ENCODE measurements at regions not wholly inside any gene's neighbourhood (a gene's known extent, or its start where the extent isn't known, plus 50 kb on each side); places are given as distances from the start of the nearest gene placed in this dataset.

GRCh38 chr3:30226601-30227151 is 379.7 kb upstream of the TGFBR2 start:
- no peaks in the 10 kb centered on the region for H3K36me3 ChIP-seq
- no peak overlapping the region for H3K27ac ChIP-seq
- no peak for TF ChIP-seq Cebpa-rat (IDR thresholded peaks at IDR 0.05)
- no peaks in the 10 kb centered on the region for H3K27me3 ChIP-seq
- H3K4me1 ChIP-seq: peaks cover 6% of the 10 kb centered on the region
- H3K9me3 ChIP-seq: peaks cover 5% of the 10 kb centered on the region; the same call in 1 of the 2 replicates
- H3K4me2 ChIP-seq: no peak overlapping the region
- no peaks in the 10 kb centered on the region for H4K20me1 ChIP-seq
- H3K9ac ChIP-seq: no peak overlapping the region
- no peak overlapping the region for H3K4me3 ChIP-seq

GRCh38 chr3:30227571-30228301 is 378.7 kb upstream of the TGFBR2 start:
- no peaks in the 10 kb centered on the region for H3K4me1 ChIP-seq
- H3K27ac ChIP-seq: no peak overlapping the region
- H3K9me3 ChIP-seq: peaks cover 5% of the 10 kb centered on the region; the same call in 1 of the 2 replicates
- H3K9ac ChIP-seq: no peak overlapping the region
- no peaks in the 10 kb centered on the region for H3K27me3 ChIP-seq
- H3K36me3 ChIP-seq: no peaks in the 10 kb centered on the region
- H3K4me2 ChIP-seq: no peak overlapping the region
- no peaks in the 10 kb centered on the region for H4K20me1 ChIP-seq
- H3K4me3 ChIP-seq: no peak overlapping the region
- TF ChIP-seq Cebpa-rat (IDR thresholded peaks at IDR 0.05): no peak

GRCh38 chr3:30228302-30228631 is 378.1 kb upstream of the TGFBR2 start:
- no peaks in the 10 kb centered on the region for H3K27me3 ChIP-seq
- H4K20me1 ChIP-seq: no peaks in the 10 kb centered on the region
- no peak overlapping the region for H3K27ac ChIP-seq
- H3K4me3 ChIP-seq: no peak overlapping the region
- H3K4me2 ChIP-seq: no peak overlapping the region
- H3K9me3 ChIP-seq: peaks cover 4% of the 10 kb centered on the region; the same call in 1 of the 2 replicates
- H3K36me3 ChIP-seq: no peaks in the 10 kb centered on the region
- TF ChIP-seq Cebpa-rat (IDR thresholded peaks at IDR 0.05): no peak
- no peak overlapping the region for H3K9ac ChIP-seq
- no peaks in the 10 kb centered on the region for H3K4me1 ChIP-seq

- H3K27ac ChIP-seq: no peak overlapping the region
- H4K20me1 ChIP-seq: no peaks in the 10 kb centered on the region
- no peak overlapping the region for H3K4me3 ChIP-seq
- H3K4me1 ChIP-seq: no peaks in the 10 kb centered on the region
- no peaks in the 10 kb centered on the region for H3K9me3 ChIP-seq
- H3K4me2 ChIP-seq: no peak overlapping the region
- no peak overlapping the region for H3K9ac ChIP-seq
- TF ChIP-seq Cebpa-rat (IDR thresholded peaks at IDR 0.05): no peak
- H3K27me3 ChIP-seq: no peaks in the 10 kb centered on the region
- no peaks in the 10 kb centered on the region for H3K36me3 ChIP-seq
These were observed 374.9 kb upstream of the TGFBR2 start for GRCh38 chr3:30231277-30232141.

- H3K27me3 ChIP-seq: no peaks in the 10 kb centered on the region
- H4K20me1 ChIP-seq: no peaks in the 10 kb centered on the region
- no peak overlapping the region for H3K4me2 ChIP-seq
- H3K4me1 ChIP-seq: no peaks in the 10 kb centered on the region
- H3K27ac ChIP-seq: no peak overlapping the region
- H3K4me3 ChIP-seq: no peak overlapping the region
- H3K9me3 ChIP-seq: no peaks in the 10 kb centered on the region
- H3K36me3 ChIP-seq: no peaks in the 10 kb centered on the region
- no peak for TF ChIP-seq Cebpa-rat (IDR thresholded peaks at IDR 0.05)
- H3K9ac ChIP-seq: no peak overlapping the region
These were observed 374.3 kb upstream of the TGFBR2 start for GRCh38 chr3:30232142-30232541.

- H3K27me3 ChIP-seq: no peaks in the 10 kb centered on the region
- no peaks in the 10 kb centered on the region for H3K36me3 ChIP-seq
- no peaks in the 10 kb centered on the region for H3K9me3 ChIP-seq
- TF ChIP-seq Cebpa-rat (IDR thresholded peaks at IDR 0.05): no peak
- H3K4me1 ChIP-seq: no peaks in the 10 kb centered on the region
- no peaks in the 10 kb centered on the region for H4K20me1 ChIP-seq
- no peak overlapping the region for H3K9ac ChIP-seq
- H3K4me2 ChIP-seq: no peak overlapping the region
- H3K27ac ChIP-seq: no peak overlapping the region
- no peak overlapping the region for H3K4me3 ChIP-seq
These were observed 372.3 kb upstream of the TGFBR2 start for GRCh38 chr3:30233913-30234646.

GRCh38 chr3:30236011-30236410 is 370.4 kb upstream of the TGFBR2 start:
- no peak overlapping the region for H3K9ac ChIP-seq
- H3K27ac ChIP-seq: no peak overlapping the region
- TF ChIP-seq Cebpa-rat (IDR thresholded peaks at IDR 0.05): no peak
- H3K36me3 ChIP-seq: no peaks in the 10 kb centered on the region
- no peak overlapping the region for H3K4me3 ChIP-seq
- no peaks in the 10 kb centered on the region for H4K20me1 ChIP-seq
- no peaks in the 10 kb centered on the region for H3K27me3 ChIP-seq
- no peaks in the 10 kb centered on the region for H3K4me1 ChIP-seq
- no peak overlapping the region for H3K4me2 ChIP-seq
- H3K9me3 ChIP-seq: no peaks in the 10 kb centered on the region

GRCh38 chr3:30241721-30242120 is 364.7 kb upstream of the TGFBR2 start:
- no peaks in the 10 kb centered on the region for H3K36me3 ChIP-seq
- no peaks in the 10 kb centered on the region for H3K27me3 ChIP-seq
- no peaks in the 10 kb centered on the region for H4K20me1 ChIP-seq
- no peak overlapping the region for H3K4me3 ChIP-seq
- no peak for TF ChIP-seq Cebpa-rat (IDR thresholded peaks at IDR 0.05)
- no peak overlapping the region for H3K4me2 ChIP-seq
- no peaks in the 10 kb centered on the region for H3K9me3 ChIP-seq
- H3K4me1 ChIP-seq: no peaks in the 10 kb centered on the region
- no peak overlapping the region for H3K9ac ChIP-seq
- no peak overlapping the region for H3K27ac ChIP-seq

GRCh38 chr3:30245858-30246622 is 360.4 kb upstream of the TGFBR2 start:
- Histone ChIP-seq H3K36me3 (no peaks in the 10 kb centered on the region), H4K20me1 (no peaks in the 10 kb centered on the region), H3K9ac (no peak overlapping the region), H3K4me1 (no peaks in the 10 kb centered on the region), H3K4me2 (no peak overlapping the region), H3K27me3 (no peaks in the 10 kb centered on the region), H3K9me3 (no peaks in the 10 kb centered on the region), H3K4me3 (no peak overlapping the region), H3K27ac (no peak overlapping the region)
- no peak for TF ChIP-seq Cebpa-rat (IDR thresholded peaks at IDR 0.05)
